Common myeloid progenitor, CD34-positive (primary cell): ENCODE measurements at regions not wholly inside any gene's neighbourhood (a gene's known extent, or its start where the extent isn't known, plus 50 kb on each side); places are given as distances from the start of the nearest gene placed in this dataset.
"Not testable (repeated sequence)": the region's sequence is repeated elsewhere in the genome, so short reads cannot be mapped to it uniquely, and the experiment has no call there.

Experiments
- CTCF ChIA-PET: fragments of 350-600 bp; sonication (Branson Sonifier 250); formaldehyde crosslinking; loops from one replicate; lab custom pipeline; 2021; ENCODE audit warnings: antibody characterized with exemption; lab: Charles Lee
- POLR2A ChIA-PET: fragments of 350-600 bp; sonication (Branson Sonifier 250); formaldehyde crosslinking; loops from one replicate; lab custom pipeline; 2021; ENCODE audit warnings: antibody characterized with exemption; lab: Charles Lee
- DNase-seq, 3 donors: peaks; one replicate each; pipeline versions ENCODE4 v3.0.0 to v3.0.0-alpha.2; 2013
- H3K27ac ChIP-seq, 2 experiments: 1 replicate in 1 of 2; 2 replicates in 1 of 2; pipeline ENCODE4 v1.7.0; 2013; ENCODE audit warnings: inconsistent platforms in 2 of 2, low read length in 2 of 2, mild to moderate bottlenecking in 2 of 2, low read depth in 1 of 2, moderate library complexity in 1 of 2; ENCODE audit not compliant: severe bottlenecking in 2 of 2, insufficient read depth in 1 of 2, poor library complexity in 1 of 2
- H3K27me3 ChIP-seq, 5 experiments: replicated peaks in 2 of 5; 1 replicate in 3 of 5; 2 replicates in 2 of 5; pipeline versions ENCODE4 v1.6.1 to v1.7.0; 2013; ENCODE audit warnings: low read length in 4 of 5, mild to moderate bottlenecking in 2 of 5, moderate library complexity in 2 of 5, inconsistent platforms in 1 of 5; ENCODE audit not compliant: insufficient read depth in 5 of 5, control insufficient read depth in 4 of 5
- H3K36me3 ChIP-seq, 4 experiments: 1 replicate in 2 of 4; 2 replicates in 2 of 4; pipeline versions ENCODE4 v1.6.1 to v1.7.0; 2013; ENCODE audit warnings: low read length in 3 of 4, control low read depth in 1 of 4, mild to moderate bottlenecking in 1 of 4; ENCODE audit not compliant: control insufficient read depth in 4 of 4, insufficient read depth in 4 of 4
- H3K4me1 ChIP-seq, 4 experiments: 1 replicate in 3 of 4; 2 replicates in 1 of 4; pipeline versions ENCODE4 v1.6.1 to v1.7.1; 2013; ENCODE audit warnings: low read length in 3 of 4, mild to moderate bottlenecking in 3 of 4, control low read depth in 1 of 4, inconsistent platforms in 1 of 4, moderate library complexity in 1 of 4; ENCODE audit not compliant: control insufficient read depth in 4 of 4, insufficient read depth in 4 of 4; ENCODE audit errors: control extremely low read depth in 1 of 4
- H3K4me3 ChIP-seq, 7 experiments: 1 replicate in 4 of 7; 2 replicates in 3 of 7; pipeline versions ENCODE4 v1.5.1 to v1.7.0; 2013; ENCODE audit warnings: mild to moderate bottlenecking in 7 of 7, low read length in 6 of 7, moderate library complexity in 6 of 7, inconsistent platforms in 2 of 7, low read depth in 2 of 7, control low read depth in 1 of 7; ENCODE audit not compliant: insufficient read depth in 4 of 7, control insufficient read depth in 1 of 7; ENCODE audit errors: extremely low read depth in 1 of 7
- H3K9me3 ChIP-seq, 5 experiments: 1 replicate in 4 of 5; 2 replicates in 1 of 5; pipeline versions ENCODE4 v1.6.1 to v1.7.1; 2013; ENCODE audit warnings: low read length in 4 of 5, mild to moderate bottlenecking in 2 of 5, inconsistent platforms in 1 of 5, low read depth in 1 of 5, moderate library complexity in 1 of 5; ENCODE audit not compliant: control insufficient read depth in 4 of 5, insufficient read depth in 2 of 5; ENCODE audit errors: control extremely low read depth in 1 of 5
- WGBS: methylation state at CpG from one replicate; pipeline ENCODE4 v1.1.5; 2013; ENCODE audit not compliant: insufficient coverage; 5-methylcytosine and 5-hydroxymethylcytosine counted together

GRCh38 chrX:93420525-93421082, 252.8 kb downstream of the NAP1L3 start:
- Histone ChIP-seq H3K4me3 (no peak overlapping the region), H3K4me1 (no peaks in the 10 kb centered on the region), H3K27ac (no peak overlapping the region), H3K36me3 (no peaks in the 10 kb centered on the region), H3K27me3 (no peaks in the 10 kb centered on the region), H3K9me3 (no peaks in the 10 kb centered on the region)
- WGBS, result 79% methylated on average over 5 of the region's 7 CpGs
- POLR2A ChIA-PET, result no interaction called here
- CTCF ChIA-PET, result no interaction called here
- no peak for DNase-seq

GRCh38 chrX:93420090-93420489, 253.3 kb downstream of the NAP1L3 start:
- Histone ChIP-seq H3K4me3 (no peak overlapping the region), H3K9me3 (no peaks in the 10 kb centered on the region), H3K4me1 (no peaks in the 10 kb centered on the region), H3K36me3 (no peaks in the 10 kb centered on the region), H3K27me3 (no peaks in the 10 kb centered on the region), H3K27ac (no peak overlapping the region)
- ChIA-PET CTCF (no interaction called here), POLR2A (no interaction called here)
- no peak for DNase-seq
- WGBS, result 78% methylated on average over 2 of the region's 2 CpGs

GRCh38 chrX:93419642-93420041, 253.7 kb downstream of the NAP1L3 start:
- no peaks in the 10 kb centered on the region for H3K4me1 ChIP-seq
- no peaks in the 10 kb centered on the region for H3K9me3 ChIP-seq
- H3K27me3 ChIP-seq, result no peaks in the 10 kb centered on the region
- POLR2A ChIA-PET, result no interaction called here
- no peak overlapping the region for H3K27ac ChIP-seq
- no peak overlapping the region for H3K4me3 ChIP-seq
- CTCF ChIA-PET, result no interaction called here
- no peak for DNase-seq
- no peaks in the 10 kb centered on the region for H3K36me3 ChIP-seq
- WGBS, result no CpG with 5 or more reads among the region's 1 CpG

GRCh38 chrX:93404121-93404520, 269.3 kb downstream of the NAP1L3 start:
- POLR2A ChIA-PET, result no interaction called here
- no peaks in the 10 kb centered on the region for H3K4me1 ChIP-seq
- DNase-seq, result no peak
- no peaks in the 10 kb centered on the region for H3K36me3 ChIP-seq
- H3K27me3 ChIP-seq, result no peaks in the 10 kb centered on the region
- no peak overlapping the region for H3K4me3 ChIP-seq
- H3K27ac ChIP-seq, result no peak overlapping the region
- WGBS, result 89% methylated on average over 3 of the region's 3 CpGs
- H3K9me3 ChIP-seq, result peaks cover 0 to 7% (median 0%) of the 10 kb centered on the region in 5 experiments
- CTCF ChIA-PET, result no interaction called here

GRCh38 chrX:93354651-93355050, 318.7 kb downstream of the NAP1L3 start:
- CTCF ChIA-PET, result no interaction called here
- no peaks in the 10 kb centered on the region for H3K4me1 ChIP-seq
- no peak overlapping the region for H3K4me3 ChIP-seq
- DNase-seq, result no peak
- POLR2A ChIA-PET, result no interaction called here
- H3K27me3 ChIP-seq, result no peaks in the 10 kb centered on the region
- WGBS, result 85% methylated on average over 7 of the region's 7 CpGs
- no peaks in the 10 kb centered on the region for H3K9me3 ChIP-seq
- H3K36me3 ChIP-seq, result no peaks in the 10 kb centered on the region
- H3K27ac ChIP-seq, result no peak overlapping the region

GRCh38 chrX:93346309-93346708, 327.1 kb downstream of the NAP1L3 start:
- H3K27ac ChIP-seq, result no peak overlapping the region
- no peaks in the 10 kb centered on the region for H3K36me3 ChIP-seq
- no peaks in the 10 kb centered on the region for H3K9me3 ChIP-seq
- no peak overlapping the region for H3K4me3 ChIP-seq
- no peaks in the 10 kb centered on the region for H3K27me3 ChIP-seq
- DNase-seq, result no peak
- ChIA-PET POLR2A (no interaction called here), CTCF (no interaction called here)
- no peaks in the 10 kb centered on the region for H3K4me1 ChIP-seq
- WGBS, result 60% methylated on average over 1 of the region's 3 CpGs

GRCh38 chrX:93344287-93344686, 329.1 kb downstream of the NAP1L3 start:
- POLR2A ChIA-PET, CTCF ChIA-PET: not testable (repeated sequence)

More at GRCh38 chrX:93344287-93344686, 329.1 kb downstream of the NAP1L3 start:
- not testable (repeated sequence) for H3K4me3 ChIP-seq, H3K4me1 ChIP-seq, H3K27me3 ChIP-seq, H3K9me3 ChIP-seq, H3K27ac ChIP-seq, DNase-seq, H3K36me3 ChIP-seq
- WGBS, result 100% methylated on average over 1 of the region's 2 CpGs
